ENCODE measurements at regions not wholly inside any gene's neighbourhood (a gene's known extent, or its start where the extent isn't known, plus 50 kb on each side); places are given as distances from the start of the nearest gene placed in this dataset.

DNA sequence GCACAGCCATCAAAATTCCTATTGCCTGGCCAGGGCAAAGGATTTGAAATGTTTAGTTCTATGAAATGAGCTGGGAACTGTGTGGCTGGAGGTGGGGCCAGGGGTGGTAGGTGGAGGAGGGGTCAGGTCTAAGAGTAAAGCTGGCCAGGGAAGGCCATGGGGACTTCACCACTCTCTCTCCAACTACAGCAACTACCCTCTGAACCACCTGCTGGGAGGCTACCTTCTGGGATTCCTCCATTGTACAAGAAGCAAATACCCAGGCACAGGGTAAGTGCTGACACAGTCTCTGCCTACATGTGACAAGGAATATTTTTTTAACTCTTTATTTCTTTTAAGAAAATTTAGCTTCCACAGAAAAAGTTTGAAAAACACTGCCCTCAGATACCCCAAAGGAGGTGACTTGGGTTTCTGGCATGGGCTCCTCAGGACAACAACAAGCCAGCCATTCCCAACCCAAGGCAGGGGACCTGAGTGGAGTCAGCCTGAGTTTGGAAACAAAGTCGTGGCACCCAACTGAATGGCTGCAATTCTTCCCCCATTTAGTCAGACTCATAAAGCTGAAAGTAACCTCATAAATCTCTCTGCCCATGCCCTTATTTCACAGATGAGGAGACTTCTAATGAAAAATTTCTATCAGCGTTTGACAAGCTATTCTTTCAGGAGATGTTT, 593.8 kb upstream of the DIPK2B start:
- H3K4me3 Mint-ChIP-seq, result no peak overlapping the region
- no peak for TF ChIP-seq CTCF (IDR thresholded peaks at IDR 0.05)
- peaks cover 5% of the 10 kb centered on the region for H3K27me3 Mint-ChIP-seq (ENCODE audit: low read depth, poor library complexity)
- no peak for DNase-seq
- H3K9me3 Mint-ChIP-seq, result peaks cover 51% of the 10 kb centered on the region
- H3K36me3 Mint-ChIP-seq (ENCODE audit: low read depth), result peaks cover 40% of the 10 kb centered on the region
- H3K27ac Mint-ChIP-seq, result no peak overlapping the region
- H3K4me1 Mint-ChIP-seq, result peaks cover 13% of the 10 kb centered on the region

DNA sequence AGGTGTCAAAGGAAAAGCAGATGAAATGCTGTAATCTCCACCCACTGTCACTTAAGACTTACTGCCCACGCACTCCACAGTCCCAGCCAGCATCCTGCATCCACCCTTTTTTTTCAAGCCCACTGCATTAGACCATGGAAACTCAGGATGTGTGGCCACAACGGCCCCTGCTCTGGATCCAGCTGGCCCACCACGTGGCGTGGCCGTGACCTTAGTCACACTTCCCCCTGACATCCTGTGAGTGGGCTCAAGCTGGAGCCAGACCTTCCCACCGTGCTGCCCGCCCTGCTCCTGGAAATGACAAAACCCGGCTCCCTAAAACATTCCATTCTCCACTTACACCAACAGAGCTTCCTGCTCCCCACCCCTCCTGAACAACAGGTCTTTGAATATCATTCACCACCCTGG, 588.3 kb upstream of the DIPK2B start:
- Mint-ChIP-seq H3K27me3 (ENCODE audit: low read depth, poor library complexity) (no peaks in the 10 kb centered on the region), H3K9me3 (peaks cover 71% of the 10 kb centered on the region), H3K27ac (peak overlapping the region; percentile 12), H3K36me3 (ENCODE audit: low read depth) (peaks cover 53% of the 10 kb centered on the region), H3K4me3 (no peak overlapping the region), H3K4me1 (peaks cover 17% of the 10 kb centered on the region)
- DNase-seq, result no peak
- TF ChIP-seq CTCF (IDR thresholded peaks at IDR 0.05), result no peak

DNA sequence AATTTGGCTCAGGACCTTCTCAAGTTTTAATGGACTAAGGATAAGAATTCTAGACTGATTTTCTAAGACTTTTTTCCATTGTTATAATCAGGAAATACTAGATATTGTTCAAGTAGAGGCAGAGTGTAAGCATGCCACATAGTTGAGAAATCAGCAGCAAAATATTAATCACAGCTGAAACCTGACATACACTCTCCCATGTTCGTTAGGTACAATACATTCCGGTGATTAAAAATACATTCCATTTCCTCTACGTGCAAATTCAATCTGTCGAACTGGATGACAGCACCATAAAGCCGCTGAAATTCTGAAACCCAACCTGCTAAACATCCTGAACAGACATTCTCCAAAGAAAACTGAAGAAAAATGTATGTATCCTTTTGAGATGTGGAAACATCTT, 587.6 kb upstream of the DIPK2B start:
- peaks cover 69% of the 10 kb centered on the region for H3K9me3 Mint-ChIP-seq
- no peak overlapping the region for H3K27ac Mint-ChIP-seq
- no peak overlapping the region for H3K4me3 Mint-ChIP-seq
- H3K4me1 Mint-ChIP-seq, result peaks cover 17% of the 10 kb centered on the region
- no peak for DNase-seq
- H3K36me3 Mint-ChIP-seq (ENCODE audit: low read depth), result peaks cover 49% of the 10 kb centered on the region
- no peaks in the 10 kb centered on the region for H3K27me3 Mint-ChIP-seq (ENCODE audit: low read depth, poor library complexity)
- TF ChIP-seq CTCF (IDR thresholded peaks at IDR 0.05), result no peak

DNA sequence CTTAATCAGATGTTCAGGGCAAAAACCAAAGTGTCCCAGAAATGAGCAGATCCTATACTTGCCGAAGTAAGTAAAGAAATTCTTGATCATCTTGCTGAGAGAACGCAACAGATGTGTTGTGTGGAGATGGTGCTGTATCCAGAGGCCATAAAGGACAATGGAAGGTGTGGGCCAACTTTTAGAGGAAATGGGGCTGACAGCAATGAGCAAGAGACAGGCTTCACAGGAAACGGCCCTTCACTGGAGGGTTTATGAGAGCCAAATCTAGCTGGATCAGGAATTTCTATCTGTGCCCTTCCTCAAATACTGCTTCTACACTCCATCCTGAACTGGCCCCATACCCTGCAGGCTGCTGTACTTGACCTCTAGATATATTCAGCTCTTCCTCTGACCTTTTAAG, 583.9 kb upstream of the DIPK2B start:
- no peak for TF ChIP-seq CTCF (IDR thresholded peaks at IDR 0.05)
- DNase-seq, result no peak
- H3K4me1 Mint-ChIP-seq, result peaks cover 46% of the 10 kb centered on the region
- H3K27ac Mint-ChIP-seq, result no peak overlapping the region
- peaks cover 47% of the 10 kb centered on the region for H3K9me3 Mint-ChIP-seq
- H3K27me3 Mint-ChIP-seq (ENCODE audit: low read depth, poor library complexity), result no peaks in the 10 kb centered on the region
- peaks cover 29% of the 10 kb centered on the region for H3K36me3 Mint-ChIP-seq (ENCODE audit: low read depth)
- no peak overlapping the region for H3K4me3 Mint-ChIP-seq

DNA sequence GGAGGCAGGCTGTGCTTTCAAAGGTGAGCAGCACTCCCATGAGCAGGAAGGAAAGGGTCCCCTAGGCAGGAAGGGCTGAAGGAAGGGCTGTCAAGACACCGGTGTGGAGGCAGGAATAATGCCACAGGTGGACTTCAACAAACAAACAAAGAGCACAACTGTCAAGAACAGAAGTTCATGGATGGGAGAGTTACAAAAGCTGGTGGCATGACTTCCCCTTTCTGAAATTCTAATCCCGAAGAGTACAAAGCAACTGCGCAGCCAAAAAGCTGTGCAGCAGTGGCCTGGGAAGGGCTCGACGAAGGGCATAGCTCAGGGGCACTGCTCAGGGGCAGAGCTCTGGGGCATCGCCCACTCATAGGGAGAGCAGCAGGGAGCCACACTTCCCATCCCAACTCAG, 582.3 kb upstream of the DIPK2B start:
- Mint-ChIP-seq H3K4me1 (peaks cover 37% of the 10 kb centered on the region), H3K36me3 (ENCODE audit: low read depth) (peaks cover 29% of the 10 kb centered on the region), H3K27ac (peak overlapping the region; percentile 93), H3K27me3 (ENCODE audit: low read depth, poor library complexity) (no peaks in the 10 kb centered on the region), H3K9me3 (peaks cover 47% of the 10 kb centered on the region), H3K4me3 (no peak overlapping the region)
- DNase-seq, result no peak
- no peak for TF ChIP-seq CTCF (IDR thresholded peaks at IDR 0.05)

- no peaks in the 10 kb centered on the region for H3K27me3 Mint-ChIP-seq (ENCODE audit: low read depth, poor library complexity)
- H3K4me3 Mint-ChIP-seq, result no peak overlapping the region
- DNase-seq, result no peak
- H3K9me3 Mint-ChIP-seq, result peaks cover 48% of the 10 kb centered on the region
- peaks cover 35% of the 10 kb centered on the region for H3K36me3 Mint-ChIP-seq (ENCODE audit: low read depth)
- H3K27ac Mint-ChIP-seq, result peak overlapping the region; percentile 46
- H3K4me1 Mint-ChIP-seq, result peaks cover 37% of the 10 kb centered on the region
- TF ChIP-seq CTCF (IDR thresholded peaks at IDR 0.05), result no peak
These were observed 581.4 kb upstream of the DIPK2B start for GRCh38 chrX:45781901-45782553.
